Neutrophil (primary cell): ENCODE measurements at regions not wholly inside any gene's neighbourhood (a gene's known extent, or its start where the extent isn't known, plus 50 kb on each side); places are given as distances from the start of the nearest gene placed in this dataset.
"Not testable (repeated sequence)": the region's sequence is repeated elsewhere in the genome, so short reads cannot be mapped to it uniquely, and the experiment has no call there.

ENCODE experiments used
- H3K27ac ChIP-seq: fragments of 200-600 bp; sonication (generic); 2 replicates; pipeline ENCODE4 v1.5.1; 2016; ENCODE audit warnings: mild to moderate bottlenecking, moderate library complexity
- H3K27me3 ChIP-seq: fragments of 200-600 bp; sonication (generic); 2 replicates; pipeline ENCODE4 v1.6.0; 2016; ENCODE audit warnings: mild to moderate bottlenecking
- H3K36me3 ChIP-seq: fragments of 200-600 bp; sonication (generic); 2 replicates; pipeline ENCODE4 v1.5.1; 2017
- H3K4me1 ChIP-seq, 2 experiments: fragments of 200-600 bp in 1 of 2; sonication (generic) in 1 of 2; 1 replicate in 1 of 2; 2 replicates in 1 of 2; pipeline versions ENCODE4 v1.5.1 to v1.6.1; 2013 to 2016; ENCODE audit warnings: low read depth in 1 of 2, low read length in 1 of 2, mild to moderate bottlenecking in 1 of 2, moderate library complexity in 1 of 2; ENCODE audit not compliant: control insufficient read depth in 1 of 2, insufficient read depth in 1 of 2
- H3K4me3 ChIP-seq, 2 experiments: fragments of 200-600 bp in 1 of 2; sonication (generic) in 1 of 2; 1 replicate in 1 of 2; 2 replicates in 1 of 2; pipeline ENCODE4 v1.5.1; 2013 to 2016; ENCODE audit warnings: low read depth in 1 of 2, low read length in 1 of 2, mild to moderate bottlenecking in 1 of 2, moderate library complexity in 1 of 2
- H3K9me3 ChIP-seq: fragments of 200-600 bp; sonication (generic); 2 replicates; pipeline ENCODE4 v1.5.1; 2016
- TF ChIP-seq, protein P1 (sequence below): fragments of 200-600 bp; sonication (generic); IDR thresholded peaks from 2 replicates; pipeline ENCODE4 v1.5.1; 2016; ENCODE audit warnings: antibody characterized with exemption

DNA sequence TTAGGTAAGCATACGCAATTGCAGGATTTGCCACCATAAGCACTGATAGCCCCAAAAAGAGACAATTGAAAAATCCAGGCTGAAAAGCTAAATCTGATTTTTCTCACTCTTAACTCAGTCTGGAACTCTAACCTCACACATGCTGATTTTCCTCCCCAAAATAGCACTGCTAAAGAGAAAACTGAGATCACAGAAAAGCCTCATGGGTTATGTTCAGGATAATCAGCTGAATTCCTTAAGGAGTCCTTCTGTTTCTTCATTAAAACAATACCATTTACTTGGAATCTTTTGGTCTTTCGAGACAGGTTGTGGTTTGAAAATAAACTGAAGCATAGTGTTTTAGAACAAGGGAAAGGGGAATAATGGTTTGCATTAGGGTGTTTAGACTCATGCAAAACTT is 144.3 kb upstream of the LRRN1 start:
- H3K36me3 ChIP-seq: no peaks in the 10 kb centered on the region
- H3K9me3 ChIP-seq: no peaks in the 10 kb centered on the region
- no peak overlapping the region for H3K4me3 ChIP-seq
- H3K27me3 ChIP-seq: no peaks in the 10 kb centered on the region
- TF ChIP-seq, protein P1, sequence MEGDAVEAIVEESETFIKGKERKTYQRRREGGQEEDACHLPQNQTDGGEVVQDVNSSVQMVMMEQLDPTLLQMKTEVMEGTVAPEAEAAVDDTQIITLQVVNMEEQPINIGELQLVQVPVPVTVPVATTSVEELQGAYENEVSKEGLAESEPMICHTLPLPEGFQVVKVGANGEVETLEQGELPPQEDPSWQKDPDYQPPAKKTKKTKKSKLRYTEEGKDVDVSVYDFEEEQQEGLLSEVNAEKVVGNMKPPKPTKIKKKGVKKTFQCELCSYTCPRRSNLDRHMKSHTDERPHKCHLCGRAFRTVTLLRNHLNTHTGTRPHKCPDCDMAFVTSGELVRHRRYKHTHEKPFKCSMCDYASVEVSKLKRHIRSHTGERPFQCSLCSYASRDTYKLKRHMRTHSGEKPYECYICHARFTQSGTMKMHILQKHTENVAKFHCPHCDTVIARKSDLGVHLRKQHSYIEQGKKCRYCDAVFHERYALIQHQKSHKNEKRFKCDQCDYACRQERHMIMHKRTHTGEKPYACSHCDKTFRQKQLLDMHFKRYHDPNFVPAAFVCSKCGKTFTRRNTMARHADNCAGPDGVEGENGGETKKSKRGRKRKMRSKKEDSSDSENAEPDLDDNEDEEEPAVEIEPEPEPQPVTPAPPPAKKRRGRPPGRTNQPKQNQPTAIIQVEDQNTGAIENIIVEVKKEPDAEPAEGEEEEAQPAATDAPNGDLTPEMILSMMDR: no peak
- no peak overlapping the region for H3K27ac ChIP-seq
- no peaks in the 10 kb centered on the region for H3K4me1 ChIP-seq

DNA sequence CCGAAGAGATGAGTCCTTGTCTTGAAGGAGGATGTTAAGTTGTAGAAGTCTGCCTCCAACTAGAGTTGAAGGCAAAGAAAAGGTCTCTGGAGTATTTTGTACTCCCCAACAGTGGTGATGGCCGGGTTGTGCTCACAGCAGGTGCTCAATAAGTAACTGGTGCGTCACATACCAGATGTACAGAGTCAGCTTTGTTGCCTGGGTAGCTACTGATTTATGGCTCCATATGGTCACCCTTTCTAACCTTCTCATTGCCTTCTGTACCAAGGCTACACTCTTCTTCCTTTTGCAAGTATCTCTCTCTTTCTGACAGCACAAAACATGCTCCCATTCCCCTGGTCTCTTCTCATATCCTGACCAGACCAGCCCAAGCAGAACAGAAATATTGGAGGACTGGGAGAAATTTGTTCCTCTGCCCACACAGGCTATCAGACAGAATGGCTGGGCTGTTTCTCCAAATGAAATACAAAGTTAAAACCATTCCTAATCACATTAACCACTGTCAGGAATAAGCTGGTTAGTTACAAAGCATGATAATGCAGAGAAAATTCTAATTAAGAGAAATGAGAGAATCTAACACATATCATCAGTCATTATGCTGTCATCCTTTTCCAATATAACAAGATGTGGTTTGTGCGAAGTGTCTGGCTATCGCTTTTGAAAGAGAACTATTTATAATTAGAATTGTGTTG is 150.1 kb upstream of the LRRN1 start:
- TF ChIP-seq, protein P1: no peak
- H3K9me3 ChIP-seq: no peaks in the 10 kb centered on the region
- H3K27me3 ChIP-seq: no peaks in the 10 kb centered on the region
- H3K27ac ChIP-seq: no peak overlapping the region
- no peak overlapping the region for H3K4me3 ChIP-seq
- no peaks in the 10 kb centered on the region for H3K36me3 ChIP-seq
- no peaks in the 10 kb centered on the region for H3K4me1 ChIP-seq

DNA sequence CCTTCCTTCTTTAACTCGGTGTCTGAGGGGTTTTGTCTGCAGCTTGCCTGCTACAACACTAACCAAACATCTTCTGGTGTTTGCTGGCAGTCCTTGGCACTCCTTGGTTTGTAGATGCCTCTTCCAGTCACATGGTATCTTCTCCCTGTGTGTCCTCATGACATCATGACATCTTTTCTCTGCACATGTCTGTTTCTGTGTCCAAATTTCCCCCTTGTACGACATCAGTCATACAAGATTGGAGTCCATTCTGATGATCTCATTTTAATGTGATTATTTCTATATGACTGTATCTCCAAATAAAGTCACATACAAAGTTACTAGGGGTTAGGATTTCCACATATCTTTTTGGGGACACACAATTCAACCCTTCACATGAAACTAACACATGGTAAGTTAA is 152.3 kb upstream of the LRRN1 start:
- Histone ChIP-seq H3K4me1 (no peaks in the 10 kb centered on the region), H3K27ac (no peak overlapping the region), H3K36me3 (no peaks in the 10 kb centered on the region), H3K4me3 (no peak overlapping the region), H3K9me3 (no peaks in the 10 kb centered on the region), H3K27me3 (no peaks in the 10 kb centered on the region)
- TF ChIP-seq, protein P1: no peak

DNA sequence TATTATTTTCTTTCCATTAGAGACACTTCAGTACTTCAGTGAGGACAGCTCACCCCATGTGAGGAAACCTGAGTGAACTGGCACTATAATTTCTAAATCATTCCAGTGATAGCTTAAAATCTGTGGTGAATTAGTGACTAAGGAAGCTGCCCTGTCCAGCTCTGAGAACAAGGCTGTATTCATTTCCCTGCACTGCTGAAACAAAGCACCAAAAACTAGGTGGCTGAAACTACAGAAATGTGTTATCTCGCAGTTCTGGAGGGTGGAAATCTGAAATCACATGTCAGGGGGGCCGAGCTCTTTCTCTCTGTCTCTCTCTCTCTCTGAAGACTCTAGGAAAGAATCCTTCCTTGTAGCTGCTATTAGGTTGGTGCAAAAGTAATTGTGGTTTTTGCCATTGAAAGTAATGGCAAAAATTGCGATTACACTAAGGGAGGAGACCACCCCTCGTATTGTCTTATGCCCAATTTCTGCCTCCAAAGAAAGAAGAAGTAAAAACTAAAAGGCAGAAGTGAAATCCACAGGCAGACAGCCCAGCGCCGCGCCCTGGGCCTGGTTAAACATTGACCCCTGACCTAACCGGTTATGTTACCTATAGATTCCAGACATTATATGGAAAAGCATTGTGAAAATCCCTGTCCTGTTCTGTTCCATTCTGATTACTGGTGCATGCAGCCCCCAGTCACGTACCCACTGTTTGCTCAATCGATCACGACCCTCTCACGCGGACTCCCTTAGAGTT is 153.0 kb upstream of the LRRN1 start:
- not testable (repeated sequence) for H3K4me1 ChIP-seq, H3K9me3 ChIP-seq, H3K27ac ChIP-seq, H3K4me3 ChIP-seq, H3K27me3 ChIP-seq, H3K36me3 ChIP-seq

DNA sequence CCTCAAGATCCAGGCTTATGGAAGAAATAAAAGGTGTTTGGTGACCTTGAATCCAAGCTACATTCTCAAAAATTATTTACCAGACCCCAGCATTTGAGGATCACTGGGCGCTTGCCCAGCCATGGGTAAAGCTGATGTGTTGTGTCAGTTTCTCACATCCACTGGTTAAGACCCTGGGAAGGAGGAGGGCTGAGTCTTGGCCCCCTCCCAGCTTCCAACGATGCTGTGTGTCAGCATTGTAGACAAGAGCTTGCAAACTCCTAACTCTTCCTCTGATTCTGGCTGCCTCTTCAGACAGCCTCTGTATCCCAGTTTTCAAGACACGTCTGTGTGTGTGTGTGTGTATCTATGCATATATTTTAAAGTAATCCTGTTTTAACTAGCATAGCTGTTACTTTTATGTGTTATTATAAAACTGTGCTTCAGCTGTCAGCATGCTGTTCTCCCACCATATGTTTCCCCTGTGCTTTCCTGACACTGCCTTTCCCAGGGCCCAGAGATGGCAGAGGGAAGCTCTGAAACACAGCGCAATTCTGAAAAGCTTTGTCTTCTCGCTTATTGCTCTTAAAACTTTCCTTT is 157.3 kb upstream of the LRRN1 start:
- TF ChIP-seq, protein P1: no peak
- no peaks in the 10 kb centered on the region for H3K4me1 ChIP-seq
- H3K9me3 ChIP-seq: no peaks in the 10 kb centered on the region
- no peaks in the 10 kb centered on the region for H3K27me3 ChIP-seq
- H3K4me3 ChIP-seq: no peak overlapping the region
- no peaks in the 10 kb centered on the region for H3K36me3 ChIP-seq
- H3K27ac ChIP-seq: no peak overlapping the region

DNA sequence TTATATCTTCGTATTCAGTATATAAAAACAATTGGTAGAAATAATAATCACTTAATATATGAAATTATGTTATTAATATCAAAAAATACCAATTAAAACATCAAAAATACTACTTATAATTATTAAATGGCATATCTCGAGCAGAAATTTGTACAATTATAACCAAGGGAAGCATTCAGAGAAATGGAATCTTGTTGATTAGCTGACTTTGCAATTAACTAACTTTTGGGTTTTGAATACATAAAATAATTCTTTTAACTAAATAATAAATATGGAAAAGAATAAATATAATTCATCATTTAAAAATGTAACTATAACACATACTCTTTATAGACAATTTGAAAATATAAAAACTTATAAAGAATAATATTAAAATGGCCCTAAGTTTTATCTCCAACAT is 160.2 kb upstream of the LRRN1 start:
- no peaks in the 10 kb centered on the region for H3K27me3 ChIP-seq
- TF ChIP-seq, protein P1: no peak
- no peak overlapping the region for H3K27ac ChIP-seq
- no peak overlapping the region for H3K4me3 ChIP-seq
- H3K4me1 ChIP-seq: no peaks in the 10 kb centered on the region
- H3K36me3 ChIP-seq: no peaks in the 10 kb centered on the region
- no peaks in the 10 kb centered on the region for H3K9me3 ChIP-seq
